IMR-90 (cell line): ENCODE measurements at regions not wholly inside any gene's neighbourhood (a gene's known extent, or its start where the extent isn't known, plus 50 kb on each side); places are given as distances from the start of the nearest gene placed in this dataset.

ENCODE experiments used
- ATAC-seq: fragments of 200-7000 bp; cut with Tn5 transposase; 2 replicates; pipeline ENCODE4 v1.9.1; 2020; ENCODE audit warnings: low read depth, mild to moderate bottlenecking, moderate library complexity
- BruUV-seq: library from RNA; stranded (reverse); fragments of 400-500 nt; replicated peaks from 2 replicates; lab custom pipeline; 2021; lab: Mats Ljungman, UMichigan
- CTCF ChIA-PET: fragments of 300-600 bp; formaldehyde crosslinking; extraction: SDS; loops from one replicate; lab custom pipeline; 2021; ENCODE audit warnings: antibody characterized with exemption; lab: Yijun Ruan, JAX
- POLR2A ChIA-PET: fragments of 300-600 bp; sonication (Branson Sonifier 250); formaldehyde crosslinking; loops from one replicate; lab custom pipeline; 2022; ENCODE audit warnings: antibody characterized with exemption; ENCODE audit not compliant: unreplicated experiment; lab: Charles Lee
- DNase-seq: peaks from one replicate; pipeline ENCODE4 v3.0.0; 2013
- H2AFZ ChIP-seq: replicated peaks from 2 replicates; pipeline ENCODE3; 2013; ENCODE audit warnings: low read length, mild to moderate bottlenecking; ENCODE audit not compliant: poor library complexity
- H2AK5ac ChIP-seq: 2 replicates; pipeline ENCODE4 v1.6.1; 2013; ENCODE audit warnings: low read depth, low read length, inconsistent platforms
- H2AK9ac ChIP-seq: replicated peaks from 2 replicates; pipeline ENCODE3; 2013; ENCODE audit warnings: mild to moderate bottlenecking, low read depth, low read length, moderate library complexity; ENCODE audit not compliant: poor library complexity
- H2BK120ac ChIP-seq: 2 replicates; pipeline ENCODE4 v1.6.1; 2013; ENCODE audit warnings: low read depth, low read length, inconsistent platforms
- H2BK15ac ChIP-seq: 3 replicates; pipeline ENCODE4 v1.6.1; 2013; ENCODE audit warnings: low read depth, low read length, inconsistent platforms
- H2BK20ac ChIP-seq: 2 replicates; pipeline ENCODE4 v1.6.1; 2013; ENCODE audit warnings: low read depth, mild to moderate bottlenecking, inconsistent platforms, low read length, moderate library complexity
- H2BK5ac ChIP-seq: 2 replicates; pipeline ENCODE4 v1.6.1; 2013; ENCODE audit warnings: mild to moderate bottlenecking, low read depth, low read length, inconsistent platforms; ENCODE audit not compliant: poor library complexity, severe bottlenecking
- H3K14ac ChIP-seq: replicated peaks from 2 replicates; pipeline ENCODE4 v1.6.1; 2013; ENCODE audit warnings: low read depth, low read length, inconsistent platforms
- H3K18ac ChIP-seq: 2 replicates; pipeline ENCODE4 v1.6.1; 2013; ENCODE audit warnings: low read depth, low read length, control low read depth
- H3K23ac ChIP-seq: 2 replicates; pipeline ENCODE4 v1.6.1; 2013; ENCODE audit warnings: low read depth, low read length, inconsistent platforms
- H3K27ac ChIP-seq: 2 replicates; pipeline ENCODE4 v1.5.1; 2013; ENCODE audit warnings: mild to moderate bottlenecking, control low read depth, low read length; ENCODE audit not compliant: insufficient read depth
- H3K27me3 ChIP-seq: 2 replicates; pipeline ENCODE4 v1.6.1; 2013; ENCODE audit warnings: low read length; ENCODE audit not compliant: control insufficient read depth, insufficient read depth
- H3K36me3 ChIP-seq: 2 replicates; pipeline ENCODE4 v1.6.1; 2013; ENCODE audit warnings: low read length, mixed read lengths; ENCODE audit not compliant: control insufficient read depth, insufficient read depth
- H3K4ac ChIP-seq: 2 replicates; pipeline ENCODE4 v1.6.1; 2013; ENCODE audit warnings: low read depth, low read length, inconsistent platforms
- H3K4me1 ChIP-seq: 2 replicates; pipeline ENCODE4 v1.6.1; 2013; ENCODE audit warnings: low read length, mixed read lengths; ENCODE audit not compliant: control insufficient read depth, insufficient read depth
- H3K4me2 ChIP-seq: 2 replicates; pipeline ENCODE4 v1.6.1; 2013; ENCODE audit warnings: low read depth, mild to moderate bottlenecking, control low read depth, low read length, moderate library complexity
- H3K4me3 ChIP-seq: 2 replicates; pipeline ENCODE4 v1.5.1; 2013; ENCODE audit warnings: low read depth, mild to moderate bottlenecking, control low read depth, low read length, moderate library complexity; ENCODE audit not compliant: insufficient read depth
- H3K56ac ChIP-seq: 2 replicates; pipeline ENCODE4 v1.6.1; 2013; ENCODE audit warnings: low read length, inconsistent platforms; ENCODE audit not compliant: insufficient read depth; ENCODE audit errors: extremely low read depth
- H3K79me1 ChIP-seq, 2 experiments: 2 replicates each; pipeline ENCODE4 v1.6.1; 2013; ENCODE audit warnings: low read length in 2 of 2, inconsistent platforms in 1 of 2, low read depth in 1 of 2
- H3K9ac ChIP-seq: 2 replicates; pipeline ENCODE4 v1.6.1; 2013; ENCODE audit warnings: low read depth, low read length, control low read depth
- H3K9me1 ChIP-seq: 2 replicates; pipeline ENCODE4 v1.6.1; 2013; ENCODE audit warnings: low read length, inconsistent platforms; ENCODE audit not compliant: insufficient read depth
- H3K9me3 ChIP-seq: 2 replicates; pipeline ENCODE4 v1.6.1; 2013; ENCODE audit warnings: low read length; ENCODE audit not compliant: control insufficient read depth, insufficient read depth
- H4K20me1 ChIP-seq: 2 replicates; pipeline ENCODE4 v1.6.1; 2013; ENCODE audit warnings: low read length, inconsistent platforms; ENCODE audit not compliant: insufficient read depth
- H4K5ac ChIP-seq: 2 replicates; pipeline ENCODE4 v1.6.1; 2013; ENCODE audit warnings: mild to moderate bottlenecking, low read depth, low read length, control low read depth
- H4K8ac ChIP-seq, 2 experiments: 2 replicates each; pipeline ENCODE4 v1.6.1; 2013; ENCODE audit warnings: low read depth in 2 of 2, low read length in 2 of 2, control low read depth in 1 of 2, inconsistent platforms in 1 of 2
- H4K91ac ChIP-seq: 2 replicates; pipeline ENCODE4 v1.6.1; 2013; ENCODE audit warnings: low read depth, low read length, inconsistent platforms; ENCODE audit not compliant: insufficient read depth
- POLR2A ChIP-seq: IDR thresholded peaks from 2 replicates; pipeline ENCODE4 v1.6.1; 2012; ENCODE audit warnings: mild to moderate bottlenecking, low read depth, low read length
- dilution Hi-C: fragments of 300-500 bp; cut with HindIII; formaldehyde crosslinking; loops from one replicate; pipeline ENCODE4 v1.14.3; 2018; ENCODE audit warnings: low sequenced_read_pairs; ENCODE audit not compliant: unreplicated experiment
- in situ Hi-C: fragments of 300-500 bp; cut with MboI; formaldehyde crosslinking; loops from 3 replicates; pipeline ENCODE4 v1.14.3; 2019; ENCODE audit warnings: low sequenced_read_pairs, inconsistent platforms, mixed read lengths
- intact Hi-C: fragments of 100-400 bp; cut with micrococcal nuclease; formaldehyde crosslinking; loops from 2 replicates; pipeline ENCODE4 v1.10.0; 2022

DNA sequence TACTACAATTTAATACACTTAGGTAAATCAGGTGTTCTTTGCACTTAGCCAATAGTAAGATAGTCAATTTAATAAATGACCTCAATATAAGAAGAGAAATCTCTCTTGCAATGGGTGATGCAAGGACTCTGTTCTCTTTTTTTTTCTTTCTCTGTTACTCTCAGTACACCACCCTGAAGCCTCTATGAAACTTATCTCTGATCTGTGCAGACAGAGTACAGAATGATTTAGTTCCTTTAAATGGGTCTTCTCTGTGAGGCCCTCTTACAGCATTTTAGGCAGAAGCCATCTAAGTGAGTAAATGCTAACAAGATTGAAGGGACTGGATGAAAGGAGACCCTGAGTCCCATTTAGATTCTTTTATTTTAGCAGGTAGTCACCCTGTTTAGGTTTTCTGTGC lies 312.8 kb downstream of the RFPL4B start:
- BruUV-seq: no TSS peak

More for the DNA sequence above, 312.8 kb downstream of the RFPL4B start:
- Histone ChIP-seq H2BK120ac (no peak overlapping the region), H3K18ac (no peak overlapping the region), H4K8ac (no peak overlapping the region), H3K27ac (no peak overlapping the region), H3K9me3 (no peaks in the 10 kb centered on the region), H3K4me3 (no peak overlapping the region), H2AK9ac (no peak overlapping the region), H3K9me1 (no peaks in the 10 kb centered on the region), H2BK5ac (no peak overlapping the region), H4K5ac (no peak overlapping the region), H3K14ac (no peak overlapping the region), H4K91ac (no peak overlapping the region), H3K27me3 (no peaks in the 10 kb centered on the region), H2AK5ac (no peak overlapping the region), H2BK15ac (no peak overlapping the region), H3K4ac (no peak overlapping the region), H3K36me3 (no peaks in the 10 kb centered on the region), H3K79me1 (no peaks in the 10 kb centered on the region), H3K56ac (no peak overlapping the region), H2AFZ (no peak overlapping the region), H3K4me2 (no peak overlapping the region), H4K20me1 (no peaks in the 10 kb centered on the region), H3K9ac (no peak overlapping the region), H3K23ac (no peak overlapping the region), H3K4me1 (no peaks in the 10 kb centered on the region), H2BK20ac (no peak overlapping the region)
- ChIA-PET POLR2A (no interaction called here), CTCF (no interaction called here)
- ATAC-seq: no peak
- DNase-seq: no peak
- dilution Hi-C loops (no loop called here), in situ Hi-C loops (no loop called here), intact Hi-C loops (no loop called here)
- TF ChIP-seq POLR2A: no peak
